Mesenchymal stem cell (in vitro differentiated cells and primary cell): ENCODE measurements at regions not wholly inside any gene's neighbourhood (a gene's known extent, or its start where the extent isn't known, plus 50 kb on each side); places are given as distances from the start of the nearest gene placed in this dataset.
A peak's percentile ranks its signal among the peaks of the same experiment; 100 is the strongest.

Source experiments
- DNase-seq: peaks from one replicate; pipeline ENCODE4 v3.0.0-alpha.2; 2013
- H2AFZ ChIP-seq: one replicate; pipeline ENCODE4 v1.6.1; 2013; ENCODE audit warnings: low read depth, mild to moderate bottlenecking, control low read depth, inconsistent platforms, low read length, moderate library complexity
- H2AK5ac ChIP-seq: 2 replicates; pipeline ENCODE4 v1.6.1; 2013; ENCODE audit warnings: low read length, moderate library complexity, mild to moderate bottlenecking, inconsistent platforms; ENCODE audit not compliant: severe bottlenecking
- H2BK120ac ChIP-seq: one replicate; pipeline ENCODE4 v1.6.1; 2013; ENCODE audit warnings: low read depth, mild to moderate bottlenecking, inconsistent platforms, low read length, moderate library complexity
- H2BK12ac ChIP-seq, 2 experiments: one replicate each; pipeline ENCODE4 v1.6.1; 2013; ENCODE audit warnings: inconsistent platforms in 2 of 2, low read length in 2 of 2, mild to moderate bottlenecking in 2 of 2, moderate library complexity in 2 of 2, control low read depth in 1 of 2
- H2BK15ac ChIP-seq: one replicate; pipeline ENCODE4 v1.6.1; 2013; ENCODE audit warnings: mild to moderate bottlenecking, low read depth, inconsistent platforms; ENCODE audit not compliant: poor library complexity, severe bottlenecking
- H2BK5ac ChIP-seq: 2 replicates; pipeline ENCODE4 v1.6.1; 2013; ENCODE audit warnings: low read depth, mild to moderate bottlenecking, low read length, control low read depth, inconsistent platforms; ENCODE audit not compliant: poor library complexity, severe bottlenecking
- H3K14ac ChIP-seq, 2 experiments: one replicate each; pipeline ENCODE4 v1.6.1; 2013; ENCODE audit warnings: inconsistent platforms in 2 of 2, low read length in 2 of 2, control low read depth in 1 of 2, mild to moderate bottlenecking in 1 of 2, moderate library complexity in 1 of 2
- H3K18ac ChIP-seq, 2 experiments: one replicate each; pipeline ENCODE4 v1.6.1; 2013; ENCODE audit warnings: inconsistent platforms in 2 of 2, low read length in 2 of 2, control low read depth in 1 of 2, low read depth in 1 of 2, mild to moderate bottlenecking in 1 of 2
- H3K23ac ChIP-seq, 2 experiments: one replicate each; pipeline ENCODE4 v1.6.1; 2013; ENCODE audit warnings: inconsistent platforms in 2 of 2, low read length in 2 of 2, mild to moderate bottlenecking in 2 of 2, moderate library complexity in 2 of 2, control low read depth in 1 of 2
- H3K27ac ChIP-seq: 2 replicates; pipeline ENCODE4 v1.5.1; 2013; ENCODE audit warnings: mild to moderate bottlenecking, moderate library complexity, low read length, control low read depth, inconsistent platforms; ENCODE audit not compliant: poor library complexity, severe bottlenecking
- H3K27me3 ChIP-seq, 2 experiments: 2 replicates each; pipeline versions ENCODE4 v1.6.1 to v1.7.0; 2013; ENCODE audit warnings: low read length in 2 of 2, mild to moderate bottlenecking in 2 of 2, moderate library complexity in 2 of 2, control low read depth in 1 of 2, inconsistent platforms in 1 of 2; ENCODE audit not compliant: control insufficient read depth in 1 of 2, insufficient read depth in 1 of 2
- H3K36me3 ChIP-seq, 2 experiments: 2 replicates each; pipeline versions ENCODE4 v1.6.1 to v1.7.0; 2013; ENCODE audit warnings: low read length in 2 of 2, control low read depth in 1 of 2, inconsistent platforms in 1 of 2, low read depth in 1 of 2, mild to moderate bottlenecking in 1 of 2; ENCODE audit not compliant: insufficient read depth in 2 of 2, control insufficient read depth in 1 of 2
- H3K4ac ChIP-seq, 2 experiments: one replicate each; pipeline ENCODE4 v1.6.1; 2013; ENCODE audit warnings: inconsistent platforms in 2 of 2, low read length in 2 of 2, mild to moderate bottlenecking in 2 of 2, moderate library complexity in 2 of 2, control low read depth in 1 of 2, low read depth in 1 of 2
- H3K4me1 ChIP-seq: 2 replicates; pipeline ENCODE4 v1.6.1; 2013; ENCODE audit warnings: low read depth, low read length, control low read depth; ENCODE audit not compliant: control insufficient read depth, insufficient read depth
- H3K4me2 ChIP-seq: 2 replicates; pipeline ENCODE4 v1.6.1; 2013; ENCODE audit warnings: low read length, mild to moderate bottlenecking, inconsistent platforms; ENCODE audit not compliant: poor library complexity, severe bottlenecking
- H3K4me3 ChIP-seq, 2 experiments: 2 replicates each; pipeline versions ENCODE4 v1.5.1 to v1.7.0; 2013; ENCODE audit warnings: low read length in 2 of 2, mild to moderate bottlenecking in 2 of 2, control low read depth in 1 of 2, low read depth in 1 of 2; ENCODE audit not compliant: insufficient read depth in 1 of 2
- H3K79me1 ChIP-seq: replicated peaks from 2 replicates; pipeline ENCODE4 v1.6.1; 2013; ENCODE audit warnings: mild to moderate bottlenecking, control low read depth, low read length, inconsistent platforms; ENCODE audit not compliant: poor library complexity, severe bottlenecking
- H3K9ac ChIP-seq: 2 replicates; pipeline ENCODE4 v1.7.0; 2013; ENCODE audit warnings: mild to moderate bottlenecking, low read length, moderate library complexity
- H3K9me3 ChIP-seq: 2 replicates; pipeline ENCODE4 v1.7.0; 2013; ENCODE audit warnings: mild to moderate bottlenecking, low read length; ENCODE audit not compliant: control insufficient read depth
- H4K8ac ChIP-seq: one replicate; pipeline ENCODE4 v1.6.1; 2013; ENCODE audit warnings: inconsistent platforms, mild to moderate bottlenecking, low read length, moderate library complexity
- H4K91ac ChIP-seq: one replicate; pipeline ENCODE4 v1.6.1; 2013; ENCODE audit warnings: mild to moderate bottlenecking, low read length, inconsistent platforms
- WGBS: methylation state at CpG from one replicate; pipeline ENCODE4 v1.1.7; 2013; ENCODE audit warnings: mixed read lengths; 5-methylcytosine and 5-hydroxymethylcytosine counted together

DNA sequence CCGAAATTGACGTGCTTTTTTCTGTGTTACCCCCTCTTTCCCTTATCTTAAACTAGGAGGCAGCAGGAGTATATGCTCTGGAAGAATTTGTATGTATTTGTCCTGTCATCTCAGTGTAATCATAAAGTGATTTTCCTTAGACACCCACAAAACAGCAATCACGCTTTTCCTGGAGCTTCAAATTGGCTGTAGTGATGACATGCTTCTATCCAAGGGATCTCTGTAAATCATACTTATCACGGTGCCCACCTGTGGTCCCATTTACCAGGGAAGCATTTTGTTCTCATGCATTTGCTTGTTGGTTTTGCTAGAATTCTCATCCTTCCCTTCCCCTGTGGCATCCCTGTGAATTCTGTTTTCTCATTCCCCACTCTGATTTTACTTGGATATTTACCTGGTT lies 220.8 kb upstream of the THUMPD2 start:
- Histone ChIP-seq H4K91ac (no peak overlapping the region), H3K4me2 (no peak overlapping the region), H3K4ac (no peak overlapping the region), H3K9me3 (no peaks in the 10 kb centered on the region), H2BK5ac (no peak overlapping the region), H3K14ac (no peak overlapping the region), H3K27me3 (no peaks in the 10 kb centered on the region), H3K23ac (no peak overlapping the region), H2BK15ac (no peak overlapping the region), H2BK12ac (no peak overlapping the region), H3K36me3 (no peaks in the 10 kb centered on the region), H2AK5ac (no peak overlapping the region), H4K8ac (no peak overlapping the region), H3K9ac (no peak overlapping the region), H3K4me1 (no peaks in the 10 kb centered on the region), H3K18ac (no peak overlapping the region), H2AFZ (no peak overlapping the region), H3K27ac (no peak overlapping the region), H3K4me3 (no peak overlapping the region), H2BK120ac (no peak overlapping the region), H3K79me1 (no peaks in the 10 kb centered on the region)
- WGBS = 96% methylated on average over 4 of the region's 4 CpGs
- DNase-seq = no peak

DNA sequence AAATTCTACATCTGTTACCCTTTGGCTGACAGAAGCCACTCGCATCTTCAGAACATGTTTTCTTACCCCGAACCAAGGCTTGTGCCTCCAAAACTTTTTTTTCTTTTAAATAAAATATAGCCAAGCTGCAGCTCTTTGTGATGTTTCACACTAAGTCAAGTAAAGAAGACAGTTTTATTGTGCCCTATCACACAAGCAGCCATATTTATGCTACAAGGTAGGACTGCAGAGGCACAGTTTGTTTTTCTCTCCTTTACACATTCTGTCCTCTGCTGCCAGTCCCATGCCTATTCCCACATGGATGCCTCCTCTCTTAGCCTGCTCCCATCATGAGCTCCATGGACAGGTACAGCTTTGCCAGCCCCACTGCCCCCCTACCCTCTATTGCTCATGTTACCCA lies 219.6 kb upstream of the THUMPD2 start:
- no peak overlapping the region for H2BK12ac ChIP-seq
- H3K9ac ChIP-seq = no peak overlapping the region
- no peak overlapping the region for H3K23ac ChIP-seq
- H3K27ac ChIP-seq = no peak overlapping the region
- no peak overlapping the region for H4K91ac ChIP-seq
- no peak overlapping the region for H2BK5ac ChIP-seq
- no peak overlapping the region for H2AFZ ChIP-seq
- WGBS = 69% methylated on average over 2 of the region's 2 CpGs
- H3K4me2 ChIP-seq = no peak overlapping the region
- DNase-seq = no peak
- no peak overlapping the region for H3K4me3 ChIP-seq
- no peak overlapping the region for H4K8ac ChIP-seq
- no peak overlapping the region for H3K4ac ChIP-seq
- H2BK15ac ChIP-seq = no peak overlapping the region
- H3K79me1 ChIP-seq = no peaks in the 10 kb centered on the region
- no peak overlapping the region for H3K18ac ChIP-seq
- no peaks in the 10 kb centered on the region for H3K9me3 ChIP-seq
- no peaks in the 10 kb centered on the region for H3K4me1 ChIP-seq
- H2BK120ac ChIP-seq = no peak overlapping the region
- no peak overlapping the region for H2AK5ac ChIP-seq
- H3K14ac ChIP-seq = no peak overlapping the region
- no peaks in the 10 kb centered on the region for H3K27me3 ChIP-seq
- no peaks in the 10 kb centered on the region for H3K36me3 ChIP-seq

DNA sequence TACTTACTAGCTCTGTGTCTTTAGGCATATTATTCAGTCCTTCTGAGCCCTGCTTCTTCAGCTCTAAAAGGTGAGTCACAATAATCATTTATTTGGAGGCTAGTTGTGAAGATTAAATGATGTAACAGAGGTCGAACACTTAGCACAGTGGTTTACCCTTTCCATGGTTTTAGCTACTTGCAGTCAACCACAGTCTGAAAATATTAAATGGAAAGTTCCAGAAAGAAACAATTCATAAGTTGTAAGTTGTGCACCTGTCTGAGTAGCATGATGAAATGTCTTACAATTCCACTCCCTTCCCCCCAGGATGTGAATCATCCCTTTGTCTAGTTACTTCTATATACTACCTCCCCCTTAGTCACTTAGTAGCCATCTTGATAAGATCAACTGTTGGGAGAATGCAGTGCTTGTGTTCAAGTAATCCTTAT lies 217.6 kb upstream of the THUMPD2 start:
- H3K14ac ChIP-seq = no peak overlapping the region
- H4K91ac ChIP-seq = no peak overlapping the region
- no peak overlapping the region for H3K23ac ChIP-seq
- no peak overlapping the region for H4K8ac ChIP-seq
- H2BK5ac ChIP-seq = no peak overlapping the region
- 100% methylated on average over 1 of the region's 1 CpG for WGBS
- no peak overlapping the region for H2BK12ac ChIP-seq
- H3K27ac ChIP-seq = no peak overlapping the region
- peak; percentile 60 for DNase-seq
- no peak overlapping the region for H2BK120ac ChIP-seq
- no peaks in the 10 kb centered on the region for H3K36me3 ChIP-seq
- H3K4me2 ChIP-seq = no peak overlapping the region
- no peak overlapping the region for H2AFZ ChIP-seq
- no peak overlapping the region for H3K9ac ChIP-seq
- H2AK5ac ChIP-seq = no peak overlapping the region
- no peak overlapping the region for H2BK15ac ChIP-seq
- H3K18ac ChIP-seq = no peak overlapping the region
- H3K9me3 ChIP-seq = no peaks in the 10 kb centered on the region
- no peak overlapping the region for H3K4ac ChIP-seq
- H3K4me3 ChIP-seq = no peak overlapping the region
- no peaks in the 10 kb centered on the region for H3K79me1 ChIP-seq
- H3K4me1 ChIP-seq = no peaks in the 10 kb centered on the region
- H3K27me3 ChIP-seq = no peaks in the 10 kb centered on the region

DNA sequence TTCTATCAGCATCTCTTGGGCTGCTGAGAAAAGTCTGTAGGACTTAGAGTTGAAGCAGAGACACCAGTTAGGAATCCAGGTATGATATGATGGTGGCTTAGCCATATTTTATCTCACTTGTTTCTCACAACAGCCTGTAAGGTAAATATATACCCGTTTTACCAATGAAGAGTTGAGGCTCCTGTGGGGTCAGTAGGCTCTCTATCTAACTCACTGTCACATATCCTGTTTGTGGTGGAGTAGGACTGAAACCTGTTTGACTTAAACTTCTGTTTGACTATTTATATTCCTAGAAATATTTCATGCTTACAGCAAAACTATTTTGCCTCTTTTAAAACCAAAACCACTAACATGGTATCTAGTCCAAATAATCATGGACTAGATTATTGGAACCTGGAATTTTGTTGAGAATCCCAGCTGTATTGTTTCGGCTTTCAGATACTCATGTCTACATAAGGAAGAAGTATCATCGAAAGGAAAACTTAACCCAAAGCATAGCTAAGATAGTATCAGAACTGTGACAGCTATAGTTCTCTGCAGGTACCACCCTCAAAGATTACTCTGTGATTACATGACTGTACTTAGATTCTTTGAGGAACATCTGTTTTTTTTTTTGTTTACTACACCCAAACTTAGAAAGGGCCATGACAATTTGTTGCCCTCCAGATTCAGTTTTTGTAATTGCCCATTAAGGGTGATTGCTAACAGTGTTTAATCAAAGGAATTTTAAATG lies 216.1 kb upstream of the THUMPD2 start:
- Histone ChIP-seq H4K8ac (no peak overlapping the region), H3K4me1 (no peaks in the 10 kb centered on the region), H3K14ac (no peak overlapping the region), H3K4ac (no peak overlapping the region), H3K9me3 (no peaks in the 10 kb centered on the region), H2BK15ac (no peak overlapping the region), H3K18ac (no peak overlapping the region), H3K4me3 (no peak overlapping the region), H4K91ac (no peak overlapping the region), H3K27ac (no peak overlapping the region), H2AK5ac (no peak overlapping the region), H3K36me3 (no peaks in the 10 kb centered on the region), H3K27me3 (no peaks in the 10 kb centered on the region), H2AFZ (no peak overlapping the region), H2BK5ac (no peak overlapping the region), H3K9ac (no peak overlapping the region), H3K79me1 (no peaks in the 10 kb centered on the region), H2BK120ac (no peak overlapping the region), H2BK12ac (no peak overlapping the region), H3K4me2 (no peak overlapping the region), H3K23ac (no peak overlapping the region)
- no peak for DNase-seq
- WGBS = 100% methylated on average over 2 of the region's 3 CpGs
